Activated naive CD4-positive, alpha-beta T cell treated with anti-CD3 and anti-CD28 coated beads for 36 hours (primary cell): ENCODE measurements at regions not wholly inside any gene's neighbourhood (a gene's known extent, or its start where the extent isn't known, plus 50 kb on each side); places are given as distances from the start of the nearest gene placed in this dataset.

Experiments used
- CTCF ChIA-PET: fragments of 350-600 bp; sonication (Branson Sonifier 250); formaldehyde crosslinking; loops from one replicate; lab custom pipeline; 2021; ENCODE audit warnings: antibody characterized with exemption; lab: Charles Lee
- DNase-seq: peaks from one replicate; pipeline ENCODE4 v3.0.0-alpha.2; 2020
- H3K27ac Mint-ChIP-seq: one replicate; pipeline ENCODE4 v1.8.0; 2021; ENCODE audit warnings: mild to moderate bottlenecking, mixed read lengths
- H3K27me3 Mint-ChIP-seq: one replicate; pipeline ENCODE4 v1.8.0; 2021; ENCODE audit warnings: low read depth, mixed read lengths
- H3K36me3 Mint-ChIP-seq: one replicate; pipeline ENCODE4 v1.8.0; 2021; ENCODE audit warnings: low read depth, mixed read lengths
- H3K4me1 Mint-ChIP-seq: one replicate; pipeline ENCODE4 v1.8.0; 2021; ENCODE audit warnings: low read depth, mixed read lengths
- H3K4me3 Mint-ChIP-seq: one replicate; pipeline ENCODE4 v1.8.0; 2021; ENCODE audit warnings: mild to moderate bottlenecking, moderate library complexity, mixed read lengths
- H3K9me3 Mint-ChIP-seq: one replicate; pipeline ENCODE4 v1.8.0; 2021; ENCODE audit warnings: mixed read lengths
- intact Hi-C: fragments of 100-400 bp; cut with micrococcal nuclease; formaldehyde crosslinking; loops from one replicate; pipeline ENCODE4 v1.15.1; 2023

DNA sequence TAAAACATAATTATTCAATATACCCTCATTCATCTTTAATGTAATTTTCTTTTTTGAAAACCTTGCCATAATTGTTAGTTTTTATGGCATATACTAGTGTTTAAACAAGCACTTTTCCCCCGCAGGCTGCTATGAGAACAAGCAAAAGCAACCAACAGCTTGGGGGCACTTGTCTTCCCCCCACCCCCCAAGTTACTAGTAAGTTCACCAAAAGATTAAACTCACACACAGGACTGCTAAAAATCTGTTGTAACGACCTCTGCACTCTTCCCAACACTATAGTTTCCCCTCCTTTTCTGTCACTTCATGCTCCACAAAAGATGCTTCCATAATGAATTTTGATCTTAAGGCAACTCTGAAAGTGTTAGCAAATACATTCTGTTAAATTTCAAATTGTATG lies 474.9 kb upstream of the SOX5 start:
- Mint-ChIP-seq H3K4me3 (no peak overlapping the region), H3K27ac (no peak overlapping the region), H3K4me1 (peaks cover 2% of the 10 kb centered on the region), H3K36me3 (no peaks in the 10 kb centered on the region), H3K9me3 (peaks cover 3% of the 10 kb centered on the region), H3K27me3 (no peaks in the 10 kb centered on the region)
- no peak for DNase-seq
- intact Hi-C loops, result no loop called here
- CTCF ChIA-PET, result no interaction called here

DNA sequence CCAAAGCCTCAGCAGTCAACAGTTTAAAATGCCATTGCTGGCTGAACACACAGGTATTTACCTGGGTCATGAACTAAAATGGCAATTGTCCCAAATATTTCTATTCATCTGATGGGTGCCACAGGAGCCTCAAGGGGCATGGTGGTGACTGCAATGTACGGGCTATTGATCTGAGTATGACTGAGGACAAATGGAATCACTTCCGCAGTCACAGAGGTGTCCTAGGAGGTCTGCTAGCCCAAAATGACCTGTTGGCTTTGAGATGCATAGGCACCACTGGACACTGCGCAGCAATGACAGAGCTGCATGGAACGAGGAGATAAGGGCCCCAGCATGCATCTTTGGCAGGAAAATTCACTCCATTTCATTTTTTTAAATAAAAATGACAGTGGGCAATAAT lies 474.1 kb upstream of the SOX5 start:
- CTCF ChIA-PET, result interaction anchor here (0.6 kb wide), 1 partner anchor 920 kb away, joined by 3 read pairs; no protein-coding TSS in a partner anchor
- Mint-ChIP-seq H3K27ac (no peak overlapping the region), H3K36me3 (no peaks in the 10 kb centered on the region), H3K4me1 (peaks cover 2% of the 10 kb centered on the region), H3K4me3 (no peak overlapping the region), H3K27me3 (no peaks in the 10 kb centered on the region), H3K9me3 (peaks cover 3% of the 10 kb centered on the region)
- intact Hi-C loops, result no loop called here
- DNase-seq, result no peak

DNA sequence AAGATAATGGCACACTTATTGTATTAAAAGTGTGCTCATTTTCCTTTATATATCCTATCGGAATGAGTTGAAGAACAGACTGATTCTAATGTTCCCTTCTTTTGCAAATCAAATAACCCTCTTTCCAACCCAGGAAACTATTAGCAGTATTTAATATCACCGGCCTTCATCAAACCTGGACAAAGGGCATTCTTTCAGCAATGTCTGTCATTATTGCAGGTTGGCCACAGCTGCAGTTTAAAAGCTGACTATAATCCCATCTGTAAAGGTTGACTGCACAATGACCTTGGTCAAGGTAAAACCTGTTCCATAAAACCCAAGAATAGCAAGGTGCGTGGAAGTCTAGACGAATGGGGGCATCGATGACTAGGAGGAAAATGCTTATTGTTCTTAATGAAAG lies 472.3 kb upstream of the SOX5 start:
- Mint-ChIP-seq H3K4me1 (peaks cover 2% of the 10 kb centered on the region), H3K4me3 (no peak overlapping the region), H3K27ac (no peak overlapping the region), H3K27me3 (no peaks in the 10 kb centered on the region), H3K9me3 (peaks cover 3% of the 10 kb centered on the region), H3K36me3 (no peaks in the 10 kb centered on the region)
- no peak for DNase-seq
- CTCF ChIA-PET, result no interaction called here
- intact Hi-C loops, result no loop called here

DNA sequence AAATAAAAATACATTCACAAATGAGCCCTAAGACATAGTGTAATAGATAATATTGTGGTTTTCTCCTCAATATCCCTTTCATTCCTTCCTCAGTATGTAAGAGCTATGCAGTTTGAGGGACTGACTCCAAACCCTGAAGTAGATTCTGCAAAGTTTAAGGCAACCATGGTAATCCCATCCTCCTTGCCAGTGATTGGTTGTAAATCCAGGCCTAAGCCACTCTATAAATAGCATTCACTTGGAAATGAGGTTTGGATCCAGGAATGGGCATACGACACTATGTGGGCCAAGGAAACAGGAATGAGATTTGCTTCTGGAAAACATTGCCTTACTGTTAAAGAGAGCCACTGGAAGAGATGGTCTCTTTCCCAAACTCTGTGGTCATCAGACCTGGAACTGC lies 468.7 kb upstream of the SOX5 start:
- intact Hi-C loops, result loop anchor here (10.0 kb wide), 1 partner anchor 417 kb away; no protein-coding TSS in a partner anchor
- CTCF ChIA-PET, result no interaction called here
- Mint-ChIP-seq H3K4me3 (no peak overlapping the region), H3K36me3 (no peaks in the 10 kb centered on the region), H3K27ac (no peak overlapping the region), H3K9me3 (peaks cover 3% of the 10 kb centered on the region), H3K27me3 (no peaks in the 10 kb centered on the region), H3K4me1 (no peaks in the 10 kb centered on the region)
- DNase-seq, result no peak

DNA sequence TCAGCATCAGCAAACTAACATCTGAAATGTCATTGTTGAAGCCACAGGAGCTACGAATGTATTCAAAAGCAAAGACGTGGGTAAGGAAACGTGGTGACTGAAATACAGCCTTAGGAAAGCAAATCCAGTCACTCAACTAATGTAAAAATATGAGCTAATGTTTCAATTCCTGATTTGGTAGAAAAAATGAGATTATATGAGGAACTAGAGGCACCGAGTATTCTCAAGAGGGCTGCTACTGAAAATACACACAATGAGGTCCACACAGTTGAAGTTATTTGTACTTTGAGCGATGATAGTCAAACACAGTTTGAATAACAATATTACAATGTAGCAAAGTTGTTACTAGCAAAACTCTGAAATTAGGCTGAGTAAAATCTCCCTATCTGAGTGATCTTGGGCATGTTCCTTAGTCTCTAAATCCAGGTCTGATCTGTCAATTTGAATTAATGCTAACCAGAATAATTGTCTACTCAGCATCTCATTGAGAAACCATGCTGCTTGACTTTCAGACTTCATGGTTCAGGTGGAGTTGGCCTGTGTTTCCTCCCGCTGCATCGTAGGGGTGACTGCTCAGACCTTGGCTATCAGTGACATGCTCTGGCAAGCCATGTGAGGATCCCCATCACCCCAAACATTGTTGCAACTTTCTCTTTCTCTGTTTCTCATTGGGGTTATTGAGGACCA lies 467.1 kb upstream of the SOX5 start:
- H3K36me3 Mint-ChIP-seq, result no peaks in the 10 kb centered on the region
- DNase-seq, result no peak

DNA sequence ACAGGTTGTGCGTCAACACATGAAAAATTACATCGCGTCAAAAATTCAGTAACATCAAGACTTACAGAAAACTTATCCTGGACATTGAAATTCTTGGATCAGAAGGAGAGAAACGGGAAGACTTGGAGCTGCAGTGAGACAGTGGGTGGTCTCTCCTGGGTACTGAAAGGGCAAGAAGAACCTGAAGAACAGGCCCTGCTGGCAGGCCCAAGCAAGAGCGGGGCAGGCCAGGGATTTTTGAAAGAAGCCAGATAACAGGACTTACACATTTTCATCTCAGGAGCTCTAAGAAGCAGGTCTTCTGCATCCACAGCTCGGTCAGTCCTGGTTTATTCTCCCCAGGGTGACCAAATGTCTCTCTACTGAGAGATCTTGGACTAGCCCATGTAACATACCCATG lies 466.5 kb upstream of the SOX5 start:
- DNase-seq, result no peak
- no peaks in the 10 kb centered on the region for H3K27me3 Mint-ChIP-seq
- H3K36me3 Mint-ChIP-seq, result no peaks in the 10 kb centered on the region
- no peak overlapping the region for H3K27ac Mint-ChIP-seq
- CTCF ChIA-PET, result no interaction called here
- H3K9me3 Mint-ChIP-seq, result peaks cover 2% of the 10 kb centered on the region
- intact Hi-C loops, result loop anchor here (10.0 kb wide), 1 partner anchor 419 kb away; no protein-coding TSS in a partner anchor
- H3K4me1 Mint-ChIP-seq, result no peaks in the 10 kb centered on the region
- H3K4me3 Mint-ChIP-seq, result no peak overlapping the region

More for the DNA sequence above, 467.1 kb upstream of the SOX5 start:
- no peaks in the 10 kb centered on the region for H3K4me1 Mint-ChIP-seq
- CTCF ChIA-PET, result no interaction called here
- H3K4me3 Mint-ChIP-seq, result no peak overlapping the region
- no peak overlapping the region for H3K27ac Mint-ChIP-seq
- intact Hi-C loops, result loop anchor here (10.0 kb wide), 1 partner anchor 418 kb away; no protein-coding TSS in a partner anchor
- H3K27me3 Mint-ChIP-seq, result no peaks in the 10 kb centered on the region
- H3K9me3 Mint-ChIP-seq, result peaks cover 3% of the 10 kb centered on the region

DNA sequence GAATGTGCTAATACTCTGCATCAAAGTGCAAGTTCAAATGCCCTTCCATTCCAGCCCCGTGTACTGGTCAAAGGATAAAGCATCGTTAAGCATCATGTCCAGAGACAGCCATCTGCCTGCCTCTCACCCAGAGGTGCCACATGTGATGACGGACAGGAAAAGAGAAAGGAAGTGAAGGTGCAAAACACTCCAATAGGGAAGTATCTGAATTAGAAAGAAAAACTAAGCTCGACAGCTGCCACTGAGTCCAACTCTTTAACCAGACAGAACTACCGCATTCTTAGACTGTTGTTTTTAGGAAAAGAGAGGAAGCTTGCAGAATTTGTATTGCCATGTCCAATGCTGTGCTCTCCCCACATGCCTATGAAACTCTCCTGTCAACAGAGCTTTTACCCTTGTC lies 465.0 kb upstream of the SOX5 start:
- H3K27me3 Mint-ChIP-seq, result no peaks in the 10 kb centered on the region
- no peak overlapping the region for H3K4me3 Mint-ChIP-seq
- H3K4me1 Mint-ChIP-seq, result no peaks in the 10 kb centered on the region
- H3K27ac Mint-ChIP-seq, result no peak overlapping the region
- no peak for DNase-seq
- H3K36me3 Mint-ChIP-seq, result no peaks in the 10 kb centered on the region
- CTCF ChIA-PET, result no interaction called here
- intact Hi-C loops, result loop anchor here (10.0 kb wide), 1 partner anchor 420 kb away; no protein-coding TSS in a partner anchor
- no peaks in the 10 kb centered on the region for H3K9me3 Mint-ChIP-seq

DNA sequence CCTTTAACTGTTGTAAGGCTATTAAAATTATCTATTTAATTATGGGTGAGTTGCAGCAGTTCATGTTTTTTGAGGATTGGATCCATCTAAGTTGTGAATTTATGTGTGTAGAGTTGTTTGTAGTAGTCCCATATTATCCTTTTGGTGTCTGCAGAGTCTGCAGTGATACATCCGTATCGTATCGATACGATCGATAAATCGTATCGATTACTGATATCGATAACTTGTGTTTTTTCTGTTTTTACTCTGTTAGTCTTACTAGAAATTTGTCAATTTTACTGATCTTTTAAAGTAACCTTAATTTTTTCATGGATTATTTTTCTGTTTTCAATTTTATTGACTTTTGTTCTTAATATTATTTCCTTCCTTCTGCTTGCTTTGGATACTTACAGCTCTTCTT lies 462.5 kb upstream of the SOX5 start:
- Mint-ChIP-seq H3K27me3 (no peaks in the 10 kb centered on the region), H3K4me1 (no peaks in the 10 kb centered on the region), H3K9me3 (no peaks in the 10 kb centered on the region), H3K27ac (no peak overlapping the region), H3K36me3 (no peaks in the 10 kb centered on the region), H3K4me3 (no peak overlapping the region)
- intact Hi-C loops, result loop anchor here (10.0 kb wide), 1 partner anchor 423 kb away; no protein-coding TSS in a partner anchor
- no peak for DNase-seq
- CTCF ChIA-PET, result no interaction called here

DNA sequence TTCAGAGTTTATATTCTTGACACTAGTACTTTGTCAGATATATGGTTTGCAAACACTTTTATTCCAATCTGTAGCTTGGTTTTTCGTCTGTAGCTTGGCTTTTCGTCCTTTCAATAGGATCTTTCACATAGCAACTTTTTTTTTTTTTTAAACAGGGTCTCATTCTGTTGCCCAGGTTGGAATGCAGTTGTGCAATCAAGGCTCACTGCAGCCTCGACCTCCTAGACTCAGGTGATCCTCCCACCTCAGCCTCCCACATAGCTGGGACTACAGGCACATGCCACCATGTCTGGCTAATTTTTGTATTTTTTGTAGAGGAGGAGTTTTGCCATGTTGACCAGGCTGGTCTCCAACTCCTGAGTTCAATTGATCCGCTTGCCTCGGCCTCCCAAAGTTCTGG lies 460.4 kb upstream of the SOX5 start:
- intact Hi-C loops, result loop anchor here (10.0 kb wide), 1 partner anchor 425 kb away; no protein-coding TSS in a partner anchor
- no peaks in the 10 kb centered on the region for H3K36me3 Mint-ChIP-seq
- no peaks in the 10 kb centered on the region for H3K4me1 Mint-ChIP-seq
- peaks cover 2% of the 10 kb centered on the region for H3K27me3 Mint-ChIP-seq
- H3K27ac Mint-ChIP-seq, result no peak overlapping the region
- no peak overlapping the region for H3K4me3 Mint-ChIP-seq
- no peaks in the 10 kb centered on the region for H3K9me3 Mint-ChIP-seq
- no peak for DNase-seq
- CTCF ChIA-PET, result no interaction called here

DNA sequence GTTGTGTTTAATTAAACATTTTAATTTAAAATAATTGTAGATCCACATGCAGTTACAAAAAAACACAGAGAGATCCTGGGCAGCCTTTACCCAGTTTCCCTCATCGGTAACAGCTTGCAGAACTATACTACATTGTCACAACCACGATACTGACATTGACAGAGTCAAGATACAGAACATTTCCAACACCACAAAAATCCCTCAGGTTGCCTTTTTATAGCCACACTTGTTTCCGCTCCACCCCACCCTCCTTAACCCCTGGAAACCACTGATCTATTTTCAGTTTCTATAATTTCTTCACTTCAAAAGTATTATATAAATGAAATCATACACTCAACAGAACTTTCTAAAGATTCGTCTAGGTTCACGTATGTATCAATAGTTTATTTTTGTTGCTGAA lies 458.8 kb upstream of the SOX5 start:
- DNase-seq, result no peak
- Mint-ChIP-seq H3K4me3 (no peak overlapping the region), H3K9me3 (no peaks in the 10 kb centered on the region), H3K27me3 (peaks cover 2% of the 10 kb centered on the region), H3K4me1 (no peaks in the 10 kb centered on the region), H3K36me3 (no peaks in the 10 kb centered on the region), H3K27ac (no peak overlapping the region)
- CTCF ChIA-PET, result no interaction called here
- intact Hi-C loops, result no loop called here

DNA sequence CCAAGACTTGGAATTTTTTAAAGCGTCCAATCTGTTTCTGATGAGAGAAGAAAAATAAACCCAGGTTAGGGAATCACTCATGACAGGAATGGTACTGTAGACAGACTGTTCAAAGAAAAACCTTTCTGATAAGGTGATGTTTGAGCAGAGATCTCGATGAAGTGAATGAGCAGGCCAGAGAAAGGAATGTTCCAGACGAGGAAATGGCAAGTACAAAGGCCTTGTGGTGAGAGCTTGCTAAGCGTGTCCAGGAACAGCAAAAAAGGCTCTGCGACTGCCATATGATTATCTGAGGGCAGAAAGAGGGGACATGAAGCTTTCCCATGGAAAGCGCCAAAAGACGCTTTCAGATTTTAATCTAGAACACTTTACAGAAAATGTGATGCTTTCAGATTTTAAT lies 458.4 kb upstream of the SOX5 start:
- H3K36me3 Mint-ChIP-seq, result no peaks in the 10 kb centered on the region
- CTCF ChIA-PET, result no interaction called here
- intact Hi-C loops, result no loop called here
- H3K27me3 Mint-ChIP-seq, result peaks cover 2% of the 10 kb centered on the region
- no peaks in the 10 kb centered on the region for H3K4me1 Mint-ChIP-seq
- no peak overlapping the region for H3K4me3 Mint-ChIP-seq
- no peak overlapping the region for H3K27ac Mint-ChIP-seq
- DNase-seq, result no peak
- no peaks in the 10 kb centered on the region for H3K9me3 Mint-ChIP-seq

DNA sequence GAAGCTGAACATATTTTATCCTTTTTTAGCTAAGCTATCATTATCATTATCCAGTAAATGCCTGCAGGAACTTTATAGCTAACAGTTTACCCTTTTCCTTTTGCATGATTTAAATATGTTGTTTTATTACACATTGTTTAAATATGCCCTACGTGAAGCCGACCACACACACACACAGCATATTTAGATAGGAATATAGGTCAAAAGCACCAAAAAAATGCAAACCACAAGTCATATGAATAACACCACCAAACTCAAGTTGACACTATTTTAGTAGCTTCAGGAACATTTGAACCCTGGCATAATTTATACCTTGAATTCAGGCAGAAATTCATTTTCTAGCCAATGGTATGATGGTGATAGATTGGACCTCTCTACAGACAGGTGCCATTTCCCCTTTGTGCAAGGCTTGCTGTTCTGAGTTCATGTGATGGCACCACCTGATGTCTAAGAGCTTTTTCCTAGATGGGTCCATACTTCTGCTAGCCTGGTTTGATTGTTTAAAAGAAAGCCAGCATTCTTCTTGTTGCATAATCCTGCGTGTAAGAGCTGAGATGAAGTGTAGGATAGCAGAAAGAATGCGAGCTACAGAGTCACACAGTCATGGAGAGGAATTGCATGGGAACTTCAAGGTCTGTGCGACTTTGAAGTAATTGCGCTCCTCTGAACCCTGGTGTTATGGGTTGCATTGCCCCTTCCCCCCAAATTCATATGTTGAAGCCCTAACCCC lies 454.8 kb upstream of the SOX5 start:
- intact Hi-C loops, result no loop called here
- no peak overlapping the region for H3K4me3 Mint-ChIP-seq
- DNase-seq, result no peak
- peaks cover 4% of the 10 kb centered on the region for H3K27me3 Mint-ChIP-seq
- CTCF ChIA-PET, result no interaction called here
- H3K4me1 Mint-ChIP-seq, result no peaks in the 10 kb centered on the region
- H3K9me3 Mint-ChIP-seq, result peaks cover 1% of the 10 kb centered on the region
- H3K27ac Mint-ChIP-seq, result no peak overlapping the region
- H3K36me3 Mint-ChIP-seq, result no peaks in the 10 kb centered on the region

DNA sequence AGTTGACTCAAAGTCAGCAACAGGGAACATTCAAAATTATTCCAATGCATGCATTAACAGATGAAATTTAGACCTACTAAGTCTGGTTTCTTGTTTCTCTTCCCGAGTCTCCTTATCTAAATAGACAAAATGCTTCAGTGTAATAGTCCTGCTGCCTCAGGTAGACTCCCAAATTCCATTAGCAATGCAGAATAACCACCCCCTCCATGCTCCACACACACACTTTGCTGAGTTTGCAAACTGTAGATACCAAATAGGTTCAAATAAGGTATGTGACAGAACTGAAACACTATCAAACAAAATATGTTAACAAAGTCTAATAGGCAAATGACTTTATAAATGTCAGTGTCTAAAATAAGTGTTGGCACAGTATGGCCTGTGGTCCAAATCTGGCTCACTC lies 451.1 kb upstream of the SOX5 start:
- H3K27ac Mint-ChIP-seq, result no peak overlapping the region
- H3K9me3 Mint-ChIP-seq, result peaks cover 1% of the 10 kb centered on the region
- H3K4me1 Mint-ChIP-seq, result no peaks in the 10 kb centered on the region
- peaks cover 2% of the 10 kb centered on the region for H3K27me3 Mint-ChIP-seq
- CTCF ChIA-PET, result no interaction called here
- DNase-seq, result no peak
- intact Hi-C loops, result no loop called here
- no peaks in the 10 kb centered on the region for H3K36me3 Mint-ChIP-seq
- H3K4me3 Mint-ChIP-seq, result no peak overlapping the region
